GM12878 (cell line): ENCODE measurements at regions not wholly inside any gene's neighbourhood (a gene's known extent, or its start where the extent isn't known, plus 50 kb on each side); places are given as distances from the start of the nearest gene placed in this dataset.

Experiments used
- ATAC-seq: fragments of 200-7000 bp; cut with Tn5 transposase; 3 replicates; pipeline ENCODE4 v1.9.1; 2020; ENCODE audit warnings: mild to moderate bottlenecking, moderate library complexity
- BruUV-seq: library from RNA; stranded (reverse); fragments of 400-500 nt; replicated peaks from 2 replicates; lab custom pipeline; 2021; lab: Mats Ljungman, UMichigan
- CTCF ChIA-PET: fragments of 300-600 bp; sonication (Branson Sonifier 250); formaldehyde crosslinking; extraction: SDS; loops from one replicate; lab custom pipeline; 2021; ENCODE audit warnings: inconsistent platforms; lab: Yijun Ruan, JAX
- POLR2A ChIA-PET: fragments of 350-600 bp; formaldehyde crosslinking; extraction: SDS; loops from one replicate; lab custom pipeline; 2021; ENCODE audit warnings: inconsistent platforms; lab: Charles Lee
- RAD21 ChIA-PET: fragments of 300-600 bp; sonication (Branson Sonifier 250); formaldehyde crosslinking; loops from one replicate; lab custom pipeline; 2023; ENCODE audit warnings: antibody characterized with exemption; ENCODE audit not compliant: unreplicated experiment; lab: Charles Lee
- SMC1A ChIA-PET: fragments of 300-600 bp; sonication (Branson Sonifier 250); formaldehyde crosslinking; loops from one replicate; lab custom pipeline; 2023; ENCODE audit not compliant: unreplicated experiment, uncharacterized antibody; lab: Charles Lee
- DNase-seq: peaks from one replicate; pipeline ENCODE4 v3.0.0-alpha.2; 2011; ENCODE audit warnings: low read depth, low spot score
- FAIRE-seq: peaks from 3 replicates; lab custom pipeline; 2011; peaks lifted over from hg19 to GRCh38; lab: Jason Lieb, UNC
- H2AFZ ChIP-seq: 2 replicates; pipeline ENCODE4 v1.6.0; 2011; ENCODE audit warnings: low read depth, low read length, control low read depth; ENCODE audit not compliant: control insufficient read depth
- H3K27ac ChIP-seq: 2 replicates; pipeline ENCODE4 v1.5.1; 2011; ENCODE audit warnings: control low read depth; ENCODE audit not compliant: control insufficient read depth, insufficient read depth
- H3K27me3 ChIP-seq, 2 experiments: replicated peaks in 1 of 2; 2 replicates each; pipeline versions ENCODE4 v1.6.0 to v1.6.1; 2011; ENCODE audit warnings: low read length in 1 of 2; ENCODE audit not compliant: control insufficient read depth in 2 of 2, insufficient read depth in 2 of 2
- H3K36me3 ChIP-seq, 2 experiments: 2 replicates each; pipeline ENCODE4 v1.5.1; 2011; ENCODE audit warnings: low read length in 1 of 2; ENCODE audit not compliant: control insufficient read depth in 2 of 2, insufficient read depth in 2 of 2
- H3K4me1 ChIP-seq: 2 replicates; pipeline ENCODE4 v1.6.1; 2011; ENCODE audit warnings: mild to moderate bottlenecking, low read length, moderate library complexity, mixed read lengths; ENCODE audit not compliant: control insufficient read depth, insufficient read depth
- H3K4me2 ChIP-seq: 2 replicates; pipeline ENCODE4 v1.6.0; 2011; ENCODE audit warnings: control low read depth; ENCODE audit not compliant: control insufficient read depth, insufficient read depth
- H3K4me3 ChIP-seq: fragments of 200-600 bp; sonication (generic); 2 replicates; pipeline ENCODE4 v1.5.1; 2016
- H3K79me2 ChIP-seq: 2 replicates; pipeline ENCODE4 v1.6.0; 2011; ENCODE audit warnings: low read length; ENCODE audit not compliant: control insufficient read depth, insufficient read depth
- H3K9ac ChIP-seq: 2 replicates; pipeline ENCODE4 v1.8.0; 2011; ENCODE audit warnings: low read length, control low read depth, mixed read lengths; ENCODE audit not compliant: control insufficient read depth, insufficient read depth
- H3K9me3 ChIP-seq: replicated peaks from 3 replicates; pipeline ENCODE4 v1.5.1; 2011; ENCODE audit warnings: mild to moderate bottlenecking, low read length; ENCODE audit not compliant: control insufficient read depth, insufficient read depth
- H4K20me1 ChIP-seq: 2 replicates; pipeline ENCODE4 v1.6.0; 2011; ENCODE audit not compliant: control insufficient read depth, insufficient read depth
- ATF7 ChIP-seq: fragments of 450-650 bp; IDR thresholded peaks from 2 replicates; pipeline ENCODE4 v1.6.1; 2016; ENCODE audit warnings: low read depth, mild to moderate bottlenecking
- CEBPB ChIP-seq, 2 experiments: fragments of 150-350 bp in 1 of 2; IDR thresholded peaks; 2 replicates each; pipeline ENCODE4 v1.6.1; 2012 to 2014; ENCODE audit warnings: low read depth in 2 of 2, low read length in 2 of 2, borderline replicate concordance in 1 of 2, inconsistent platforms in 1 of 2
- CREM ChIP-seq: IDR thresholded peaks from 2 replicates; pipeline ENCODE4 v1.6.1; 2014; ENCODE audit warnings: antibody characterized with exemption, low read depth
- JUNB ChIP-seq: IDR thresholded peaks from 2 replicates; pipeline ENCODE4 v1.6.1; 2016; ENCODE audit warnings: antibody characterized with exemption, mild to moderate bottlenecking
- POLR2AphosphoS5 ChIP-seq: IDR thresholded peaks from 2 replicates; pipeline ENCODE4 v1.6.1; 2011; ENCODE audit warnings: mild to moderate bottlenecking, low read length, inconsistent platforms
- RAD21 ChIP-seq: IDR thresholded peaks from 2 replicates; pipeline ENCODE4 v1.6.1; 2011; ENCODE audit warnings: mild to moderate bottlenecking, low read depth, low read length, moderate library complexity; ENCODE audit not compliant: insufficient read depth
- SIX5 ChIP-seq: IDR thresholded peaks from 2 replicates; pipeline ENCODE4 v1.6.1; 2011; ENCODE audit warnings: mild to moderate bottlenecking, low read depth, low read length, moderate library complexity; ENCODE audit not compliant: severe bottlenecking
- SMAD5 ChIP-seq: IDR thresholded peaks from 2 replicates; pipeline ENCODE4 v1.6.1; 2016; ENCODE audit warnings: antibody characterized with exemption, low read depth
- TBL1XR1 ChIP-seq: IDR thresholded peaks from 2 replicates; pipeline ENCODE4 v1.6.1; 2012; ENCODE audit warnings: low read depth, low read length, improper control_type of control experiment
- in situ Hi-C: fragments of 300-500 bp; cut with MboI; formaldehyde crosslinking; loops from 9 replicates; pipeline ENCODE4 v1.14.3; 2018; ENCODE audit warnings: mixed read lengths
- intact Hi-C: fragments of 100-400 bp; cut with micrococcal nuclease; formaldehyde crosslinking; loops from one replicate; pipeline ENCODE4 v1.14.2; 2022; ENCODE audit not compliant: unreplicated experiment
- TF ChIP-seq, protein P1 (sequence below): fragments of 450-650 bp; IDR thresholded peaks from 2 replicates; pipeline ENCODE4 v1.6.1; 2018; ENCODE audit warnings: borderline replicate concordance, mild to moderate bottlenecking; ENCODE audit not compliant: partially characterized antibody
- TF ChIP-seq, protein P2 (sequence below): fragments of 450-650 bp; IDR thresholded peaks from 2 replicates; pipeline ENCODE4 v1.6.1; 2016; ENCODE audit warnings: mild to moderate bottlenecking
- TF ChIP-seq, protein P3 (sequence below): fragments of 450-650 bp; IDR thresholded peaks from 2 replicates; pipeline ENCODE4 v1.6.1; 2017; ENCODE audit warnings: borderline replicate concordance
- TF ChIP-seq, protein P4 (sequence below): IDR thresholded peaks from 2 replicates; pipeline ENCODE4 v1.6.1; 2012; ENCODE audit warnings: mild to moderate bottlenecking, low read depth, low read length
- TF ChIP-seq, protein P5 (sequence below): fragments of 450-650 bp; IDR thresholded peaks from 2 replicates; pipeline ENCODE4 v1.6.1; 2017; ENCODE audit warnings: antibody characterized with exemption, mild to moderate bottlenecking, moderate library complexity

DNA sequence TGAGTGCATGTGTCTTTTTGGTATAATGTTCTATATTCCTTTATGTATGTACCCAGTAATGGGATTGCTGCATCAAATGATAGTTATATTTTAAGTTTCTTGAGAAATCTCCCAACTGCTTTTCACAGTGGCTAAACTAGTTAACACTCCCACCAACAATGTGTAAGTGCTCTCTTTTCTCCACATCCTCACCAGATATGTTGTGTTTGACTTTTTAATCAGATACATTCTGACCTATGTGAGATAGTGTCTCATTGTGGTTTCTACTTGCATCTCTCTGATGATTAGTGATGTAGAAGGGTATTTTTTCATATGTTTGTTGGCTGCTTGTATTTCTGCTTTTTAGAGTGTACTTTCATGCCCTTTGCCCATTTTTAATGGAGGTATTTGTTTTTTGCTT is 62.8 kb upstream of the ALG10B start:
- Histone ChIP-seq H3K4me1 (no peaks in the 10 kb centered on the region), H3K36me3 (no peaks in the 10 kb centered on the region), H3K4me3 (no peak overlapping the region), H3K9me3 (no peaks in the 10 kb centered on the region), H2AFZ (no peak overlapping the region), H4K20me1 (no peaks in the 10 kb centered on the region), H3K9ac (no peak overlapping the region), H3K4me2 (no peak overlapping the region), H3K27ac (no peak overlapping the region), H3K27me3 (no peaks in the 10 kb centered on the region), H3K79me2 (no peaks in the 10 kb centered on the region)
- CTCF ChIA-PET: no interaction called here
- SMC1A ChIA-PET: no interaction called here
- in situ Hi-C loops (no loop called here), intact Hi-C loops (no loop called here)
- RAD21 ChIA-PET: interaction anchor here (0.6 kb wide), 1 partner anchor 33 kb away, joined by 3 read pairs; no protein-coding TSS in a partner anchor
- ATAC-seq (no peak), DNase-seq (no peak), FAIRE-seq (no peak)
- POLR2A ChIA-PET: no interaction called here
- TF ChIP-seq, protein P1, sequence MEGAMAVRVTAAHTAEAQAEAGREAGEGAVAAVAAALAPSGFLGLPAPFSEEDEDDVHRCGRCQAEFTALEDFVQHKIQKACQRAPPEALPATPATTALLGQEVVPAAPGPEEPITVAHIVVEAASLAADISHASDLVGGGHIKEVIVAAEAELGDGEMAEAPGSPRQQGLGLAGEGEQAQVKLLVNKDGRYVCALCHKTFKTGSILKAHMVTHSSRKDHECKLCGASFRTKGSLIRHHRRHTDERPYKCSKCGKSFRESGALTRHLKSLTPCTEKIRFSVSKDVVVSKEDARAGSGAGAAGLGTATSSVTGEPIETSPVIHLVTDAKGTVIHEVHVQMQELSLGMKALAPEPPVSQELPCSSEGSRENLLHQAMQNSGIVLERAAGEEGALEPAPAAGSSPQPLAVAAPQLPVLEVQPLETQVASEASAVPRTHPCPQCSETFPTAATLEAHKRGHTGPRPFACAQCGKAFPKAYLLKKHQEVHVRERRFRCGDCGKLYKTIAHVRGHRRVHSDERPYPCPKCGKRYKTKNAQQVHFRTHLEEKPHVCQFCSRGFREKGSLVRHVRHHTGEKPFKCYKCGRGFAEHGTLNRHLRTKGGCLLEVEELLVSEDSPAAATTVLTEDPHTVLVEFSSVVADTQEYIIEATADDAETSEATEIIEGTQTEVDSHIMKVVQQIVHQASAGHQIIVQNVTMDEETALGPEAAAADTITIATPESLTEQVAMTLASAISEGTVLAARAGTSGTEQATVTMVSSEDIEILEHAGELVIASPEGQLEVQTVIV: no peak
- TF ChIP-seq TBL1XR1 (no peak), SIX5 (no peak), POLR2AphosphoS5 (no peak), SMAD5 (no peak), JUNB (no peak), CREM (no peak), CEBPB (IDR thresholded peaks at IDR 0.05; ENCODE audit: borderline replicate concordance in 1 of 2, low read depth in 2 of 2, low read length in 2 of 2) (no peak), ATF7 (no peak), RAD21 (no peak)
- TF ChIP-seq, protein P2, sequence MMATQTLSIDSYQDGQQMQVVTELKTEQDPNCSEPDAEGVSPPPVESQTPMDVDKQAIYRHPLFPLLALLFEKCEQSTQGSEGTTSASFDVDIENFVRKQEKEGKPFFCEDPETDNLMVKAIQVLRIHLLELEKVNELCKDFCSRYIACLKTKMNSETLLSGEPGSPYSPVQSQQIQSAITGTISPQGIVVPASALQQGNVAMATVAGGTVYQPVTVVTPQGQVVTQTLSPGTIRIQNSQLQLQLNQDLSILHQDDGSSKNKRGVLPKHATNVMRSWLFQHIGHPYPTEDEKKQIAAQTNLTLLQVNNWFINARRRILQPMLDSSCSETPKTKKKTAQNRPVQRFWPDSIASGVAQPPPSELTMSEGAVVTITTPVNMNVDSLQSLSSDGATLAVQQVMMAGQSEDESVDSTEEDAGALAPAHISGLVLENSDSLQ: no peak
- TF ChIP-seq, protein P3, sequence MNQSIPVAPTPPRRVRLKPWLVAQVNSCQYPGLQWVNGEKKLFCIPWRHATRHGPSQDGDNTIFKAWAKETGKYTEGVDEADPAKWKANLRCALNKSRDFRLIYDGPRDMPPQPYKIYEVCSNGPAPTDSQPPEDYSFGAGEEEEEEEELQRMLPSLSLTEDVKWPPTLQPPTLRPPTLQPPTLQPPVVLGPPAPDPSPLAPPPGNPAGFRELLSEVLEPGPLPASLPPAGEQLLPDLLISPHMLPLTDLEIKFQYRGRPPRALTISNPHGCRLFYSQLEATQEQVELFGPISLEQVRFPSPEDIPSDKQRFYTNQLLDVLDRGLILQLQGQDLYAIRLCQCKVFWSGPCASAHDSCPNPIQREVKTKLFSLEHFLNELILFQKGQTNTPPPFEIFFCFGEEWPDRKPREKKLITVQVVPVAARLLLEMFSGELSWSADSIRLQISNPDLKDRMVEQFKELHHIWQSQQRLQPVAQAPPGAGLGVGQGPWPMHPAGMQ: no peak
- TF ChIP-seq, protein P4, sequence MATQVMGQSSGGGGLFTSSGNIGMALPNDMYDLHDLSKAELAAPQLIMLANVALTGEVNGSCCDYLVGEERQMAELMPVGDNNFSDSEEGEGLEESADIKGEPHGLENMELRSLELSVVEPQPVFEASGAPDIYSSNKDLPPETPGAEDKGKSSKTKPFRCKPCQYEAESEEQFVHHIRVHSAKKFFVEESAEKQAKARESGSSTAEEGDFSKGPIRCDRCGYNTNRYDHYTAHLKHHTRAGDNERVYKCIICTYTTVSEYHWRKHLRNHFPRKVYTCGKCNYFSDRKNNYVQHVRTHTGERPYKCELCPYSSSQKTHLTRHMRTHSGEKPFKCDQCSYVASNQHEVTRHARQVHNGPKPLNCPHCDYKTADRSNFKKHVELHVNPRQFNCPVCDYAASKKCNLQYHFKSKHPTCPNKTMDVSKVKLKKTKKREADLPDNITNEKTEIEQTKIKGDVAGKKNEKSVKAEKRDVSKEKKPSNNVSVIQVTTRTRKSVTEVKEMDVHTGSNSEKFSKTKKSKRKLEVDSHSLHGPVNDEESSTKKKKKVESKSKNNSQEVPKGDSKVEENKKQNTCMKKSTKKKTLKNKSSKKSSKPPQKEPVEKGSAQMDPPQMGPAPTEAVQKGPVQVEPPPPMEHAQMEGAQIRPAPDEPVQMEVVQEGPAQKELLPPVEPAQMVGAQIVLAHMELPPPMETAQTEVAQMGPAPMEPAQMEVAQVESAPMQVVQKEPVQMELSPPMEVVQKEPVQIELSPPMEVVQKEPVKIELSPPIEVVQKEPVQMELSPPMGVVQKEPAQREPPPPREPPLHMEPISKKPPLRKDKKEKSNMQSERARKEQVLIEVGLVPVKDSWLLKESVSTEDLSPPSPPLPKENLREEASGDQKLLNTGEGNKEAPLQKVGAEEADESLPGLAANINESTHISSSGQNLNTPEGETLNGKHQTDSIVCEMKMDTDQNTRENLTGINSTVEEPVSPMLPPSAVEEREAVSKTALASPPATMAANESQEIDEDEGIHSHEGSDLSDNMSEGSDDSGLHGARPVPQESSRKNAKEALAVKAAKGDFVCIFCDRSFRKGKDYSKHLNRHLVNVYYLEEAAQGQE: no peak
- TF ChIP-seq, protein P5, sequence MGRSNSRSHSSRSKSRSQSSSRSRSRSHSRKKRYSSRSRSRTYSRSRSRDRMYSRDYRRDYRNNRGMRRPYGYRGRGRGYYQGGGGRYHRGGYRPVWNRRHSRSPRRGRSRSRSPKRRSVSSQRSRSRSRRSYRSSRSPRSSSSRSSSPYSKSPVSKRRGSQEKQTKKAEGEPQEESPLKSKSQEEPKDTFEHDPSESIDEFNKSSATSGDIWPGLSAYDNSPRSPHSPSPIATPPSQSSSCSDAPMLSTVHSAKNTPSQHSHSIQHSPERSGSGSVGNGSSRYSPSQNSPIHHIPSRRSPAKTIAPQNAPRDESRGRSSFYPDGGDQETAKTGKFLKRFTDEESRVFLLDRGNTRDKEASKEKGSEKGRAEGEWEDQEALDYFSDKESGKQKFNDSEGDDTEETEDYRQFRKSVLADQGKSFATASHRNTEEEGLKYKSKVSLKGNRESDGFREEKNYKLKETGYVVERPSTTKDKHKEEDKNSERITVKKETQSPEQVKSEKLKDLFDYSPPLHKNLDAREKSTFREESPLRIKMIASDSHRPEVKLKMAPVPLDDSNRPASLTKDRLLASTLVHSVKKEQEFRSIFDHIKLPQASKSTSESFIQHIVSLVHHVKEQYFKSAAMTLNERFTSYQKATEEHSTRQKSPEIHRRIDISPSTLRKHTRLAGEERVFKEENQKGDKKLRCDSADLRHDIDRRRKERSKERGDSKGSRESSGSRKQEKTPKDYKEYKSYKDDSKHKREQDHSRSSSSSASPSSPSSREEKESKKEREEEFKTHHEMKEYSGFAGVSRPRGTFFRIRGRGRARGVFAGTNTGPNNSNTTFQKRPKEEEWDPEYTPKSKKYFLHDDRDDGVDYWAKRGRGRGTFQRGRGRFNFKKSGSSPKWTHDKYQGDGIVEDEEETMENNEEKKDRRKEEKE: no peak
- no TSS peak for BruUV-seq
